ENCODE measurements at regions not wholly inside any gene's neighbourhood (a gene's known extent, or its start where the extent isn't known, plus 50 kb on each side); places are given as distances from the start of the nearest gene placed in this dataset.

DNA sequence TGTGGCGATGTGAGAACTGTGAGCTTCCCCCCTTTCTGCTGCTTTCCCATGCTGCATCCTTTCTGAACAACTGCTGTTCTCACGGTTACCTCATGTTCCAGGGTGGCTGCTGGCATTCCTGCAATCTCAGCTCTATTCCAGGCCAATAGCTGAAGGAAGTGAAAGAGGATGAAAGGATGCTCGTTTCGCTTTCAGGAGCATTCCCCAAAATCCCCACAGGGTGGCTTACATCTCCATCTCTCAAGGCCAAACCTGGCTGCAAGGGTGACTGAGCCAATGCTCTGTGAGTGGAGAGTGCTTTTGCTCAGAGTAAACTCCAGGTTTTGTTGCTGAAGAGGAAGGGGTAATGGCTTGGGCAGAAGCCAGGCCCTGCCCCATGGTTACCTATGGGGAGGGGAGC, 848.2 kb downstream of the BRD1 start:
- no peak for DNase-seq (ENCODE audit: low read depth)

DNA sequence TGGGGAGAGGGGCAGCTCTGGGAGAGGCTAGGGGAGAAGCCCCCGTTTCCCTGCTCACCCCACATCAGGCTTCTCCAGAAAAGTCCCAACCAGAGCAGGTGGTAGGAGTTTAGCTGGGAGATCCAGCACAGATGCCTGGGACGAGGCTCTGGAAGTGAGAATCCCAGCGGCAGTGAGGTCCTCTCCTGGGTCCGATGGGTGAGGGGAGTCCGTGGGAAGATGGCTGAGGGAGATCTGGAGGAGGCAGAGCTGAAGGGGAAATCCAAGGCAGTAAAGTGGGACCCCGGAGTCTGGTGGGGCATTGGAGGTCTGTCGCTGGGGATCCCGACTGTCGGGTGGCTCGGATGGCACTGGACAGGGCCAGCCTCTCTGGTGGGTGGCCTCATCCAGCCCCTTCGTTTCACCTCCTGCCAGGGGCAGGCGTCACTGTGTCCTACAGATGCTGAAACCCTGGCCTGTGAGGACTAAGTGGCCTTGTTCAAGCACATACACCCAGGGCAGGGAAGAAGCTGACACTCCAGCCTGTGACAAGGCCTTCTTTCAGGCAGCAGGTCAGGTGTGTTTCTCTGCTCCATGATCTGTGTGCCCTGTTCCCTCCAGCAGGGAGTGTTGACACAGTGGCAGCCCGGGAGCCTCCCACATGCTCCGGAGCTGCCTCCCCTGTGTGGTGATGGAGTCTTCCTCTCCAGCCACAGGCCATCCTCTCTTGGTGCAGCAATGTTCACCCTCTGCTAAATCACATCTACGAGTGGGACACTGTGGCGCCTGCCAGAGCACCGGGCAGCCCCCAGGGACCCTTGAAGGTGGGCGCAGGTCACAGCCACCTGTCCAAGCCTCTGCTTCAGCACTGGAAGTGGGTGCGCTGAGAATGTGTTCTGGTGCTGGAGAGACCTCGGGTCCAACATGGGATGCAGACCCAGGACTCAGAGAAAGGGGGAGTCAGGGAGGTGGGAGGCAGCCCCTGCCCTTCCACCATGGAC, 850.8 kb downstream of the BRD1 start:
- no peak for DNase-seq (ENCODE audit: low read depth)

DNA sequence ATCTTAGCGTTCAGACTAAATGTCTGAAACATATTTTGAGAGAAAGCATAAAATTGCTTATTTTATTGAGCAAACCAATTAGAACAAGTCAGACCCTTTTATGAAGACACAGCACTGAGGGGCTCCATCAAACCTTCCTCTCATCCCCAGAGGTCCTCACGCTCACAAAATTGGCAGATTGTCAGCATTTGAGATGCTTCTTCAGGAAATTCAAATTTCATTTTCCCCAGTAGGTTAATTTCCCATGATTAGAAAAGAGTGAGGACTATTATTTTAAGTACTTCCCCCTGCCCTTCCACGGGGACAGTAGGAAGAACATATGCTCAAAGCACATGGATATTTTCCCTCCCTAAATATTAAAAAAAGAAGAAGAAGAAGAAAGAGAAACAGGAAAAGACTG, 851.8 kb downstream of the BRD1 start:
- no peak for DNase-seq (ENCODE audit: low read depth)

- no peak for DNase-seq (ENCODE audit: low read depth)
These were observed 852.3 kb downstream of the BRD1 start for GRCh38 chr22:48975316-48975741.

DNA sequence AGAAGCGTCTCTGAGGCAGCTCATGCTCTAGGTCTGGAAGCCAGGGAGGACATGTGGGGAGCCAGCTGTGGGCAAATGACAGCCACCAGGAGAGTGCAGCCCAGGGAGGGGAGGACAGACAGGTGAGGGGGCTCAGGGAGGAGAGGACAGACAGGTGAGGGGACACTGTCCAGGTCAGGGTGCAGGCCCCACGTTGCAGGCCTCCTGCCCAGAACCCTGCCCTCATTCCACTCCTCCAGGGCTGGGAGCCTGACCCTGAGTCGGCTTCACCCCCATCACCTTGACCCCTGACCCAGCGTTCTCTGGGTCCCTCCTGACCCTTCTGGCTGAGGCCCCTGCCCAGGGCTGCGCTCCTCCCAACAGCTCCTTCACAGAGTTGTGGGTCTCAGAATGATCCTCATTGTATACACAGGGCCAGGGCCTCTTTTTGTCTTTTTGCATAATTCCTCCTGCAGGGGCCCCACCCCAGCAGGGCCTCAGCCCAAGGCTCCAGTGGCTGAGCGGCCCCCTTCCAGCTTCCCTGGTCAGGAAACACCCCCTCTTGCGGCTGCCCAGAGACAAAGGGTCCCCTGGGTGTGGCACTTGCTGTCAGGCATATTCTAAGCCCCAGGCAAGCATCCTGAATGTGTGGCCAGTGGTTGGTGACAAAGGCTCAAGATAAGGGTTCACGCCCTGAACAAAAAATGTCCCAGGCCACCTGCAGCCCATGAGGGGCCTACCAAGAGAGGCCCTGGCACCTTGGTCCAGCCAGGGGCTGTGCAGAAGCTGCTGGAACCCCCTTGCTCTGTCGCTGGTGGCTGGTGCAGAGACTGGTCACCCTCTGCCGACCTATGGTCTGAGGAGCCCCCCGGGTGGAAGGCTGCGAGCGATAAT, 853.0 kb downstream of the BRD1 start:
- DNase-seq (ENCODE audit: low read depth) = no peak

GRCh38 chr22:48973694-48974041, 854.0 kb downstream of the BRD1 start:
- DNase-seq (ENCODE audit: low read depth) = no peak

GRCh38 chr22:48972979-48973693, 854.5 kb downstream of the BRD1 start:
- no peak for DNase-seq (ENCODE audit: low read depth)

DNA sequence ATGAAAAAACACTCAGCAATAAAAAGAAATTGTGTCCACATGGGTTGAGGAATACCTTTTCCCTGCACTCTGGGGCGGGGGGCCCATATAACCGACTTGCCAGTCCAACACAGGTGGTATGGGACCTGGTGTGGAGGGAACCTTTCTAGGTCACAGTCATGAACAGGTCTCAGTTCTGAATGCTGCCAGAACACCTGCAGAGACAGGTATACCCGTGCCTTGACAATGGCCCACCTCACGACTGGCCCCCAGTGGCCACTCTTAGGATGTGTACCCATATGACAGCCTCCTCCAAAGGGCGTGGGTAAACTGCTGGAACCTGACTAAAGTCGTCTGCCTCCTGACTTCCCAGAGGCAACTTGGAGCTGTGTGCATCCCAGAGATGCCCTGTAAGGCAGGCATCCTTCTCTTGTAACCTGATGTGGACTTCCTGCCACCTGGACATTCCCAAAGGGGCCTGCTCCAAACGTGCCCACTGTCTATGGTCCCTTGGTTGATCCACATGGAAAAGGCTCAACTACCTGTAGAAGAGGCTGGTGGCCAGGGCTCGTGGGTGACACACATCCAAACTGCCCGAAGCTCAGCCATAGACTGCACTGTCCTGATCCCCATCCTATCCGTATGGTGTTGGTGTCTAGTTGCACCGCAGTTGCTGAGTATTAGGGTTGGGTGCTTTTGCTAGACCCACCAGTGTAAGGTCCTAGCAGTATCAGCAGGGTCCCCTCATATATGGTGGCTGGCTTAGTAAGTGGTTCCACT, 859.3 kb downstream of the BRD1 start:
- peak; percentile 4 for DNase-seq (ENCODE audit: low read depth)

DNA sequence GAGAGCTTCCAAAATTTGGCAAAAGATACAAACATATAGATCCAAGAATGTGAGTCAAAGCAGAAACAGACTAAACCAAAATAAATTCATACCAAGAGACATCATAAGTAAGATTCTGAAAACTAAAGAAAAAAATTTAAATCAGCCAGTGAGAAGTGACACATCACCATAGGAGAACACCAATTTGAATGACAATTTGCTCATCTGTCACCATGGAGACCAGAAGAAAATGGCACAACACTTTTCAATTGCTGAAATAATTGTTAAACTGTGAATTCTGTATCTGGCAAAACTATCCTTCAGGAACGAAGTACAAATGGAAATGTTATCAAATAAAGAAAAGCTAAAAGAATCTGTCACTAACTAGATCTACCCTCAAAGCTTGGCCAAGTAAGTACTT, 864.3 kb downstream of the BRD1 start:
- DNase-seq (ENCODE audit: low read depth) = no peak

- DNase-seq (ENCODE audit: low read depth) = no peak
These were observed 866.0 kb downstream of the BRD1 start for GRCh38 chr22:48961705-48962104.

DNA sequence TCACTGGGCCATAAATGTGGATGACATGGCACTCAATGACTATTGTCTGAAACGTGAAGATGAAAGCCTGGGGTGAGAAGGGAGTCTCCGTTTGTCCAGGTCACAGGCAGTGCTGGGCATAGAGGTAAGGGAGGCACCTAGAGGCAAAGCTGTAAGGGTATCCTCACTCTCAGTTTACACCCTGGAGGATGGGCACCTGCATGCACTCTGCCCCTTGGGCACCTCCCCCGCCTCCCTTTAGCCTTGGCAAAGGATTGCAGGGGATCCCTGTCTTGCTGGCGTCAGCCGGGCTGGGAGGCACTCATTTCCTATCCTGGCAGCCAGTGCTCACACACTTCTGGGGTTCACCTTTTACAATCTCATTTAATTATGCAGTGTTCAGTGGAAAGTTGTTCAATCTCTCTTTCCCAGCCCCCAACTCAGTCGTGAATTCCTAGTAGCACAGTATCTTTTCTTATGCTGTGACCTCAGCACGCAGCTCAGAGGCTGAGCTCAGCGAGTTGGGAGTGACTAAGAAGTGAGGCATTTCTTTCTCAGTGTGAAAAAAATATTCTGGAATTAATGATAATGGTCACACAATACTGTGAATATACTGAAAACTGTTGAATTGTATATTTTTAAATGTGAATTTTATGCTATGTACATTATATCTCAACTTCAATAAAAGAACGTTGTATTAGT, 866.6 kb downstream of the BRD1 start:
- DNase-seq (ENCODE audit: low read depth) = no peak

- no peak for DNase-seq (ENCODE audit: low read depth)
These were observed 867.1 kb downstream of the BRD1 start for GRCh38 chr22:48960576-48960975.

DNA sequence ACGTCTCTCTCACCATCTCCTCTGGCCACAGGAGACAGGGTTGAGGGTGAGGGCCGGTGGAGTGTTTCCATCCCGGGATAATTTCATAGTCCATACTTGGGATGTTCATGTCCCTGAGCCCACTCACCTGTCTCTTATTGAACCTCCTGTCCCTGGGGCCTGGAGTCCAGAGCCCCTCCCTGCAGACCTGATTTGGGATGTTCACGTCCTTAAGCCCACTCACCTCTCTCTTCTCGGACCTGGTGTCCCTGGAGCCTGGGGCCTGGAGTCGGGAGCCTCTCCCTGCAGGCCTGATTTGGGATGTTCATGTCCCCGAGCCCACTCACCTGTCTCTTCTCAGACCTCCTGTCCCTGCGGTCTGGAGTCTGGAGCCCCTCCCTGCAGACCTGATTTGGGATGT, 868.2 kb downstream of the BRD1 start:
- no peak for DNase-seq (ENCODE audit: low read depth)

DNA sequence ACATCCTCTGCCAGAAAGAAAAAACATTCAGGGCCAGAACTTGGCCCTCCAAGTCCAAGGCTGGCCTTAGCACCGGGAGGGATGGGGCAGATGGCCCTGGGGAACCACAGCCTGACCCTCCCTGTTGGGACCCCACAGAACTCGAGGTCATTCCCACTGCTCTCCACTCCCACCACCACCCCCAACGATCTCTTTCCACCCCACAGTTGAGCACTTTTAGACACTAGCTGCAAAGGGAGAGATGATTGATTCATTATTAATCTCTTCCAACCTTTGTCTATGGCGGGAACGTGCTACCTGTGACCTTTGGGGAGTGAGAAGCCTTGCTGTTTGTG, 869.7 kb downstream of the BRD1 start:
- no peak for DNase-seq (ENCODE audit: low read depth)

- DNase-seq (ENCODE audit: low read depth) = no peak
These were observed 870.2 kb downstream of the BRD1 start for GRCh38 chr22:48957311-48957986.

GRCh38 chr22:48955351-48956311, 872.0 kb downstream of the BRD1 start:
- DNase-seq (ENCODE audit: low read depth) = no peak

- no peak for DNase-seq (ENCODE audit: low read depth)
These were observed 872.8 kb downstream of the BRD1 start for GRCh38 chr22:48954781-48955311.

- no peak for DNase-seq (ENCODE audit: low read depth)
These were observed 873.8 kb downstream of the BRD1 start for GRCh38 chr22:48953830-48954229.

DNA sequence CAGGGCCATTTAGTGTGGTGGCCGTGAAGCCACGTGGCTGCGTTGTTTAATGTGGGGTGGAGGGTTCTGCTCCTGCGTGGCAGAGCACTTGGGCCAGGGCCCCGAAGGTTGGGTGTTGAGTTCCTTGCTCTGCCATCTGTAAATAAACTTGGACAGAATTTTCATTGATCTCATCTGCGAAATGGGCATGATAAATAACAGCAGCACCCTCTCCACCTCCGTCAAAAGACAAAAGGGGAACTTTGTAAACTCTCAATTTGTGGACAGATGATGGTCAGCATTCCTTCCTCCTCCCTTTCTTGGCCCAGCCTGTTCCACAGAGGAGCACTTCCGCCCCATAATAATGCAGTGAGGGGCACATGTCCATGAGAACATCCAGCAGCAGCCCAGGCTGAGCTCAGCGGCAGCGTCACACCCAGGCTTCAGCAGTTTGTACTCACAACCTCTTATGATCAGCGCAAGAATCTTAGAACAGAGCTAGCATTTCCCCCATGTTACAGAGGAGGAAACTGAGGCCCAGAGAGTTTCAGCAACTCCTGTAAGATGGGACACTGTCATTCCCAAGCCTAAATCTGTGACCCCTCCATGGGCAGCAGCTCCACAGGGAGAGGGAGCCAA, 874.5 kb downstream of the BRD1 start:
- DNase-seq (ENCODE audit: low read depth) = no peak
